Lung (tissue), 11 donors: ENCODE measurements at regions not wholly inside any gene's neighbourhood (a gene's known extent, or its start where the extent isn't known, plus 50 kb on each side); places are given as distances from the start of the nearest gene placed in this dataset.

Experiments used
- ATAC-seq: fragments of 200-7000 bp; cut with Tn5 transposase; one replicate; pipeline ENCODE4 v1.9.1; 2020; ENCODE audit warnings: moderate number of reproducible peaks; ENCODE audit not compliant: insufficient read depth, low FRiP score
- DNase-seq, 3 donors: peaks; one replicate each; pipeline ENCODE4 v3.0.0-alpha.2; 2013 to 2017
- H3K27ac ChIP-seq, 2 donors: one replicate each; pipeline ENCODE4 v1.5.1; 2013; ENCODE audit warnings: mild to moderate bottlenecking in 2 of 2, moderate library complexity in 2 of 2, control low read depth in 1 of 2, inconsistent platforms in 1 of 2, low read depth in 1 of 2, low read length in 1 of 2
- H3K27me3 ChIP-seq, 3 donors: one replicate each; pipeline ENCODE4 v1.5.1; 2013; ENCODE audit warnings: low read length in 2 of 3; ENCODE audit not compliant: control insufficient read depth in 3 of 3, insufficient read depth in 3 of 3
- H3K36me3 ChIP-seq, 4 donors: one replicate each; pipeline ENCODE4 v1.5.1; 2013; ENCODE audit warnings: low read length in 4 of 4, mild to moderate bottlenecking in 1 of 4, moderate library complexity in 1 of 4; ENCODE audit not compliant: control insufficient read depth in 4 of 4, insufficient read depth in 4 of 4
- H3K4me1 ChIP-seq, 5 donors: one replicate each; pipeline ENCODE4 v1.5.1; 2013; ENCODE audit warnings: low read length in 5 of 5, mild to moderate bottlenecking in 2 of 5, moderate library complexity in 1 of 5; ENCODE audit not compliant: control insufficient read depth in 5 of 5, insufficient read depth in 5 of 5
- H3K4me3 ChIP-seq: one replicate; pipeline ENCODE4 v1.5.1; 2013; ENCODE audit warnings: mild to moderate bottlenecking, control low read depth, moderate library complexity
- H3K9ac ChIP-seq, 2 donors: one replicate each; pipeline ENCODE4 v1.5.1; 2013; ENCODE audit warnings: low read length in 2 of 2, control low read depth in 1 of 2; ENCODE audit not compliant: insufficient read depth in 1 of 2
- H3K9me3 ChIP-seq, 4 donors: one replicate each; pipeline ENCODE4 v1.5.1; 2013; ENCODE audit warnings: low read length in 3 of 4, mild to moderate bottlenecking in 1 of 4, moderate library complexity in 1 of 4; ENCODE audit not compliant: control insufficient read depth in 4 of 4, insufficient read depth in 3 of 4
- CTCF ChIP-seq: IDR thresholded peaks from 2 replicates; pipeline ENCODE4 v1.5.1; 2012; ENCODE audit warnings: mild to moderate bottlenecking; ENCODE audit errors: control extremely low read depth, extremely low read depth
- WGBS, 2 donors: extraction: QIAGEN DNeasy Blood & Tissue Kit; methylation state at CpG; one replicate each; pipeline ENCODE4 v1.1.7; 2013; 5-methylcytosine and 5-hydroxymethylcytosine counted together
- donor health status: control.
- donor health status: control.
- donor health status: Bipolar disorder and iron deficiency.
- donor health status: healthy.
- donor health status: DM: yes; HTN: yes; CAD: no.

GRCh38 chr2:66242099-66242789 is 192.7 kb upstream of the MEIS1 start:
- no peak for TF ChIP-seq CTCF
- Histone ChIP-seq H3K9me3 (no peaks in the 10 kb centered on the region), H3K9ac (no peak overlapping the region), H3K36me3 (no peaks in the 10 kb centered on the region), H3K27me3 (no peaks in the 10 kb centered on the region), H3K4me3 (no peak overlapping the region), H3K27ac (no peak overlapping the region), H3K4me1 (peaks cover 0 to 28% (median 0%) of the 10 kb centered on the region in 5 donors)
- WGBS, 2 donors = 91 to 98% methylated on average over 1 of the region's 1 CpG
- DNase-seq = peak in 1 of 3 donors; percentile 38
- ATAC-seq = no peak

- ATAC-seq (no peak), DNase-seq (peak; percentile 24 to 78 (median 74))
- 46 to 73% methylated on average over 3 of the region's 3 CpGs for WGBS, 2 donors
- H3K27ac ChIP-seq = no peak overlapping the region
- no peak overlapping the region for H3K9ac ChIP-seq
- H3K27me3 ChIP-seq = no peaks in the 10 kb centered on the region
- peaks cover 0 to 31% (median 0%) of the 10 kb centered on the region in 5 donors for H3K4me1 ChIP-seq
- no peaks in the 10 kb centered on the region for H3K36me3 ChIP-seq
- H3K9me3 ChIP-seq = no peaks in the 10 kb centered on the region
- H3K4me3 ChIP-seq = no peak overlapping the region
- TF ChIP-seq CTCF = no peak
Observed at GRCh38 chr2:66240286-66240685, 194.6 kb upstream of the MEIS1 start.

- no peak for ATAC-seq
- WGBS, 2 donors = 66 to 75% methylated on average over 7 of the region's 7 CpGs
- H3K36me3 ChIP-seq = no peaks in the 10 kb centered on the region
- peaks cover 0 to 31% (median 0%) of the 10 kb centered on the region in 5 donors for H3K4me1 ChIP-seq
- H3K9me3 ChIP-seq = no peaks in the 10 kb centered on the region
- H3K9ac ChIP-seq = no peak overlapping the region
- no peak for TF ChIP-seq CTCF
- no peaks in the 10 kb centered on the region for H3K27me3 ChIP-seq
- peak in 1 of 3 donors; percentile 45 for DNase-seq
- H3K27ac ChIP-seq = no peak overlapping the region
- H3K4me3 ChIP-seq = no peak overlapping the region
Observed at GRCh38 chr2:66239655-66240054, 195.3 kb upstream of the MEIS1 start.
